BLaER1 (cell line): ENCODE measurements at regions not wholly inside any gene's neighbourhood (a gene's known extent, or its start where the extent isn't known, plus 50 kb on each side); places are given as distances from the start of the nearest gene placed in this dataset.
"Not testable (repeated sequence)": the region's sequence is repeated elsewhere in the genome, so short reads cannot be mapped to it uniquely, and the experiment has no call there.

Source experiments
- H3K27ac ChIP-seq: shearing (Covaris generic); formaldehyde crosslinking; 2 replicates; pipeline ENCODE4 v1.8.1; 2022
- H3K27me3 ChIP-seq: shearing (Covaris generic); formaldehyde crosslinking; 2 replicates; pipeline ENCODE4 v1.8.1; 2022
- H3K36me3 ChIP-seq: shearing (Covaris generic); formaldehyde crosslinking; 2 replicates; pipeline ENCODE4 v1.8.1; 2022
- H3K4me1 ChIP-seq: shearing (Covaris generic); formaldehyde crosslinking; 2 replicates; pipeline ENCODE4 v1.8.1; 2022
- H3K4me2 ChIP-seq: shearing (Covaris generic); formaldehyde crosslinking; 2 replicates; pipeline ENCODE4 v1.8.1; 2022
- H3K4me3 ChIP-seq: shearing (Covaris generic); formaldehyde crosslinking; 2 replicates; pipeline ENCODE4 v1.8.1; 2022
- H3K9ac ChIP-seq: shearing (Covaris generic); formaldehyde crosslinking; 2 replicates; pipeline ENCODE4 v1.8.1; 2022
- H3K9me3 ChIP-seq: shearing (Covaris generic); formaldehyde crosslinking; 2 replicates; pipeline ENCODE4 v1.8.1; 2022
- H4K20me1 ChIP-seq: shearing (Covaris generic); formaldehyde crosslinking; 2 replicates; pipeline ENCODE4 v1.8.1; 2022
- Cebpa-rat ChIP-seq: shearing (Covaris generic); IDR thresholded peaks from 2 replicates; pipeline ENCODE4 v1.8.1; 2022

GRCh38 chr17:31721291-31722025 is 137.6 kb downstream of the COPRS start:
- Histone ChIP-seq H3K4me2 (no peak overlapping the region), H3K27ac (no peak overlapping the region), H3K4me1 (no peaks in the 10 kb centered on the region), H3K9me3 (no peaks in the 10 kb centered on the region), H3K4me3 (no peak overlapping the region), H3K27me3 (no peaks in the 10 kb centered on the region), H4K20me1 (no peaks in the 10 kb centered on the region), H3K36me3 (no peaks in the 10 kb centered on the region), H3K9ac (no peak overlapping the region)
- TF ChIP-seq Cebpa-rat, result no peak

- not testable (repeated sequence) for H3K9ac ChIP-seq, H3K27ac ChIP-seq, H3K4me1 ChIP-seq, H3K4me2 ChIP-seq, H4K20me1 ChIP-seq, H3K36me3 ChIP-seq, H3K9me3 ChIP-seq, H3K4me3 ChIP-seq, H3K27me3 ChIP-seq
Observed at GRCh38 chr17:31717251-31717650, 141.8 kb downstream of the COPRS start.

GRCh38 chr17:31715446-31715845 is 143.6 kb downstream of the COPRS start:
- Histone ChIP-seq H4K20me1 (no peaks in the 10 kb centered on the region), H3K27me3 (no peaks in the 10 kb centered on the region), H3K4me3 (no peak overlapping the region), H3K27ac (no peak overlapping the region), H3K4me1 (no peaks in the 10 kb centered on the region), H3K9me3 (no peaks in the 10 kb centered on the region), H3K9ac (no peak overlapping the region), H3K4me2 (no peak overlapping the region), H3K36me3 (no peaks in the 10 kb centered on the region)
- TF ChIP-seq Cebpa-rat, result no peak

- Histone ChIP-seq H3K27me3 (no peaks in the 10 kb centered on the region), H3K9ac (no peak overlapping the region), H3K4me3 (no peak overlapping the region), H3K27ac (no peak overlapping the region), H3K9me3 (no peaks in the 10 kb centered on the region), H3K4me2 (no peak overlapping the region), H3K36me3 (no peaks in the 10 kb centered on the region), H3K4me1 (no peaks in the 10 kb centered on the region), H4K20me1 (no peaks in the 10 kb centered on the region)
- TF ChIP-seq Cebpa-rat, result no peak
Observed at GRCh38 chr17:31704483-31704882, 154.6 kb downstream of the COPRS start.

GRCh38 chr17:31702041-31702440 is 157.0 kb downstream of the COPRS start:
- no peak overlapping the region for H3K9ac ChIP-seq
- no peaks in the 10 kb centered on the region for H4K20me1 ChIP-seq
- no peaks in the 10 kb centered on the region for H3K9me3 ChIP-seq
- no peak for TF ChIP-seq Cebpa-rat
- H3K27me3 ChIP-seq, result no peaks in the 10 kb centered on the region
- no peaks in the 10 kb centered on the region for H3K4me1 ChIP-seq
- H3K4me2 ChIP-seq, result no peak overlapping the region
- H3K4me3 ChIP-seq, result no peak overlapping the region
- H3K27ac ChIP-seq, result no peak overlapping the region
- no peaks in the 10 kb centered on the region for H3K36me3 ChIP-seq

- Histone ChIP-seq H3K9me3 (no peaks in the 10 kb centered on the region), H3K27me3 (no peaks in the 10 kb centered on the region), H3K36me3 (no peaks in the 10 kb centered on the region), H3K4me2 (no peak overlapping the region), H3K4me1 (no peaks in the 10 kb centered on the region), H3K27ac (no peak overlapping the region), H3K9ac (no peak overlapping the region), H4K20me1 (no peaks in the 10 kb centered on the region), H3K4me3 (no peak overlapping the region)
- TF ChIP-seq Cebpa-rat, result no peak
Observed at GRCh38 chr17:31700973-31701372, 158.1 kb downstream of the COPRS start.

GRCh38 chr17:31699886-31700285 is 159.2 kb downstream of the COPRS start:
- Histone ChIP-seq H3K4me3 (no peak overlapping the region), H3K4me1 (no peaks in the 10 kb centered on the region), H3K27ac (no peak overlapping the region), H3K9ac (no peak overlapping the region), H4K20me1 (no peaks in the 10 kb centered on the region), H3K27me3 (no peaks in the 10 kb centered on the region), H3K9me3 (no peaks in the 10 kb centered on the region), H3K36me3 (no peaks in the 10 kb centered on the region), H3K4me2 (no peak overlapping the region)
- TF ChIP-seq Cebpa-rat, result no peak

- Histone ChIP-seq H3K4me3 (no peak overlapping the region), H3K27ac (no peak overlapping the region), H3K9ac (no peak overlapping the region), H3K4me1 (no peaks in the 10 kb centered on the region), H3K27me3 (no peaks in the 10 kb centered on the region), H3K9me3 (no peaks in the 10 kb centered on the region), H3K36me3 (no peaks in the 10 kb centered on the region), H3K4me2 (no peak overlapping the region), H4K20me1 (no peaks in the 10 kb centered on the region)
- no peak for TF ChIP-seq Cebpa-rat
Observed at GRCh38 chr17:31699281-31699680, 159.8 kb downstream of the COPRS start.

GRCh38 chr17:31698751-31699150 is 160.3 kb downstream of the COPRS start:
- TF ChIP-seq Cebpa-rat, result no peak
- Histone ChIP-seq H3K27me3 (no peaks in the 10 kb centered on the region), H3K9ac (no peak overlapping the region)

GRCh38 chr17:31697838-31698237 is 161.2 kb downstream of the COPRS start:
- no peaks in the 10 kb centered on the region for H3K4me1 ChIP-seq
- H3K4me3 ChIP-seq, result no peak overlapping the region
- no peaks in the 10 kb centered on the region for H3K36me3 ChIP-seq
- no peak overlapping the region for H3K9ac ChIP-seq
- no peak for TF ChIP-seq Cebpa-rat
- H3K9me3 ChIP-seq, result no peaks in the 10 kb centered on the region
- no peak overlapping the region for H3K27ac ChIP-seq
- H3K4me2 ChIP-seq, result no peak overlapping the region
- no peaks in the 10 kb centered on the region for H4K20me1 ChIP-seq
- no peaks in the 10 kb centered on the region for H3K27me3 ChIP-seq

More at GRCh38 chr17:31698751-31699150, 160.3 kb downstream of the COPRS start:
- Histone ChIP-seq H3K4me2 (no peak overlapping the region), H3K9me3 (no peaks in the 10 kb centered on the region), H3K27ac (no peak overlapping the region), H3K4me1 (no peaks in the 10 kb centered on the region), H3K36me3 (no peaks in the 10 kb centered on the region), H3K4me3 (no peak overlapping the region), H4K20me1 (no peaks in the 10 kb centered on the region)

GRCh38 chr17:31696703-31697325 is 162.2 kb downstream of the COPRS start:
- Histone ChIP-seq H3K4me3 (no peak overlapping the region), H3K27me3 (no peaks in the 10 kb centered on the region), H4K20me1 (no peaks in the 10 kb centered on the region), H3K4me2 (no peak overlapping the region), H3K36me3 (no peaks in the 10 kb centered on the region), H3K27ac (no peak overlapping the region), H3K4me1 (no peaks in the 10 kb centered on the region), H3K9ac (no peak overlapping the region), H3K9me3 (no peaks in the 10 kb centered on the region)
- no peak for TF ChIP-seq Cebpa-rat
